ENCODE measurements at regions not wholly inside any gene's neighbourhood (a gene's known extent, or its start where the extent isn't known, plus 50 kb on each side); places are given as distances from the start of the nearest gene placed in this dataset.

GRCh38 chr6:53744321-53744720, 50.5 kb upstream of the LRRC1 start:
- DNase-seq (ENCODE audit: low read depth), result no peak

GRCh38 chr6:53741034-53741823, 53.6 kb upstream of the LRRC1 start:
- no peak for DNase-seq (ENCODE audit: low read depth)

- DNase-seq (ENCODE audit: low read depth), result no peak
Measured at GRCh38 chr6:53737746-53738145, 57.1 kb upstream of the LRRC1 start.

- no peak for DNase-seq (ENCODE audit: low read depth)
Measured at GRCh38 chr6:53735896-53736295, 58.9 kb upstream of the LRRC1 start.

GRCh38 chr6:53734473-53735299, 60.1 kb upstream of the LRRC1 start:
- no peak for DNase-seq (ENCODE audit: low read depth)

- DNase-seq (ENCODE audit: low read depth), result no peak
Measured at GRCh38 chr6:53731866-53732636, 62.8 kb upstream of the LRRC1 start.

- DNase-seq (ENCODE audit: low read depth), result no peak
Measured at GRCh38 chr6:53730767-53731166, 64.0 kb upstream of the LRRC1 start.

GRCh38 chr6:53728570-53729194, 63.1 kb upstream of the KLHL31 start:
- DNase-seq (ENCODE audit: low read depth), result peak; percentile 39

- DNase-seq (ENCODE audit: low read depth), result no peak
Measured at GRCh38 chr6:53727748-53728147, 62.2 kb upstream of the KLHL31 start.

- peak; percentile 63 for DNase-seq (ENCODE audit: low read depth)
Measured at GRCh38 chr6:53725791-53726575, 60.4 kb upstream of the KLHL31 start.

GRCh38 chr6:53724501-53724900, 58.9 kb upstream of the KLHL31 start:
- DNase-seq (ENCODE audit: low read depth), result no peak

GRCh38 chr6:53723331-53723730, 57.8 kb upstream of the KLHL31 start:
- no peak for DNase-seq (ENCODE audit: low read depth)

GRCh38 chr6:53721766-53722165, 56.2 kb upstream of the KLHL31 start:
- no peak for DNase-seq (ENCODE audit: low read depth)

GRCh38 chr6:53718597-53719460, 53.3 kb upstream of the KLHL31 start:
- no peak for DNase-seq (ENCODE audit: low read depth)

- DNase-seq (ENCODE audit: low read depth), result no peak
Measured at GRCh38 chr6:53717566-53717965, 52.0 kb upstream of the KLHL31 start.

GRCh38 chr6:53715434-53715833, 49.9 kb upstream of the KLHL31 start:
- DNase-seq (ENCODE audit: low read depth), result no peak
